ENCODE measurements at regions not wholly inside any gene's neighbourhood (a gene's known extent, or its start where the extent isn't known, plus 50 kb on each side); places are given as distances from the start of the nearest gene placed in this dataset.

GRCh38 chr16:13809765-13810164 lies 110.2 kb upstream of the ERCC4 start:
- TF ChIP-seq CTCF (IDR thresholded peaks at IDR 0.05) (no peak), ZFX (IDR thresholded peaks at IDR 0.05; ENCODE audit: borderline replicate concordance) (no peak)

Measured in 22Rv1 (cell line).